Left ventricle myocardium inferior (tissue), 1 donor: ENCODE measurements at regions not wholly inside any gene's neighbourhood (a gene's known extent, or its start where the extent isn't known, plus 50 kb on each side); places are given as distances from the start of the nearest gene placed in this dataset.

ENCODE experiments used
- DNase-seq: peaks from one replicate; pipeline ENCODE4 v3.0.0-alpha.2; 2020
- H3K27ac ChIP-seq: fragments of 200-600 bp; replicated peaks from 2 replicates; pipeline ENCODE4 v1.8.0; 2021
- H3K27me3 ChIP-seq: fragments of 200-600 bp; 2 replicates; pipeline ENCODE4 v1.8.0; 2021; ENCODE audit warnings: low read depth
- H3K36me3 ChIP-seq: fragments of 200-600 bp; 2 replicates; pipeline ENCODE4 v1.8.0; 2021
- H3K4me1 ChIP-seq: fragments of 200-600 bp; 2 replicates; pipeline ENCODE4 v1.8.0; 2021
- H3K4me3 ChIP-seq: fragments of 200-600 bp; 2 replicates; pipeline ENCODE4 v1.8.0; 2021; ENCODE audit warnings: mild to moderate bottlenecking, moderate library complexity
- H3K9me3 ChIP-seq: fragments of 200-600 bp; replicated peaks from 2 replicates; pipeline ENCODE4 v1.8.0; 2021
- CTCF ChIP-seq: fragments of 200-600 bp; IDR thresholded peaks from 2 replicates; pipeline ENCODE4 v1.8.0; 2021; ENCODE audit warnings: antibody characterized with exemption, mild to moderate bottlenecking, borderline replicate concordance
- intact Hi-C: fragments of 100-400 bp; cut with micrococcal nuclease; formaldehyde crosslinking; loops from one replicate; pipeline ENCODE4 v1.11.0; 2022
- donor health status: DM: no; HTN: yes; CAD: no; lungs with severe emphysema.

- intact Hi-C loops: no loop called here
- no peak for TF ChIP-seq CTCF
- DNase-seq: no peak
- Histone ChIP-seq H3K4me3 (no peak overlapping the region), H3K27ac (no peak overlapping the region), H3K4me1 (peaks cover 10% of the 10 kb centered on the region), H3K9me3 (no peaks in the 10 kb centered on the region), H3K36me3 (no peaks in the 10 kb centered on the region), H3K27me3 (no peaks in the 10 kb centered on the region)
These were observed 52.9 kb upstream of the JDP2 start for GRCh38 chr14:75374911-75375310.

GRCh38 chr14:75375983-75376382 is 51.8 kb upstream of the JDP2 start:
- Histone ChIP-seq H3K4me3 (no peak overlapping the region), H3K27ac (no peak overlapping the region), H3K9me3 (no peaks in the 10 kb centered on the region), H3K36me3 (no peaks in the 10 kb centered on the region), H3K4me1 (peaks cover 13% of the 10 kb centered on the region), H3K27me3 (no peaks in the 10 kb centered on the region)
- intact Hi-C loops: no loop called here
- TF ChIP-seq CTCF: no peak
- DNase-seq: no peak
